ENCODE measurements at regions not wholly inside any gene's neighbourhood (a gene's known extent, or its start where the extent isn't known, plus 50 kb on each side); places are given as distances from the start of the nearest gene placed in this dataset.

GRCh38 chr13:104065328-104065727, 999.1 kb upstream of the SLC10A2 start:
- no peaks in the 10 kb centered on the region for H3K27me3 ChIP-seq (ENCODE audit: control insufficient read depth, insufficient read depth, low read length)
- H3K9me3 ChIP-seq (ENCODE audit: control insufficient read depth, low read length): no peaks in the 10 kb centered on the region
- no peak overlapping the region for H3K9ac ChIP-seq (ENCODE audit: low read length)
- H3K36me3 ChIP-seq (ENCODE audit: control insufficient read depth, insufficient read depth, low read length): no peaks in the 10 kb centered on the region
- H3K4me3 ChIP-seq (ENCODE audit: low read length): no peak overlapping the region
- no peaks in the 10 kb centered on the region for H3K4me1 ChIP-seq (ENCODE audit: control insufficient read depth, insufficient read depth, low read length)

- Histone ChIP-seq H3K9ac (ENCODE audit: low read length) (no peak overlapping the region), H3K9me3 (ENCODE audit: control insufficient read depth, low read length) (no peaks in the 10 kb centered on the region), H3K36me3 (ENCODE audit: control insufficient read depth, insufficient read depth, low read length) (no peaks in the 10 kb centered on the region), H3K4me3 (ENCODE audit: low read length) (no peak overlapping the region), H3K27me3 (ENCODE audit: control insufficient read depth, insufficient read depth, low read length) (no peaks in the 10 kb centered on the region), H3K4me1 (ENCODE audit: control insufficient read depth, insufficient read depth, low read length) (no peaks in the 10 kb centered on the region)
Observed at GRCh38 chr13:104057861-104058260, 991.6 kb upstream of the SLC10A2 start.

- Histone ChIP-seq H3K4me3 (ENCODE audit: low read length) (no peak overlapping the region), H3K4me1 (ENCODE audit: control insufficient read depth, insufficient read depth, low read length) (no peaks in the 10 kb centered on the region), H3K27me3 (ENCODE audit: control insufficient read depth, insufficient read depth, low read length) (no peaks in the 10 kb centered on the region), H3K9me3 (ENCODE audit: control insufficient read depth, low read length) (no peaks in the 10 kb centered on the region), H3K36me3 (ENCODE audit: control insufficient read depth, insufficient read depth, low read length) (no peaks in the 10 kb centered on the region), H3K9ac (ENCODE audit: low read length) (no peak overlapping the region)
Observed at GRCh38 chr13:104045907-104046306, 979.7 kb upstream of the SLC10A2 start.

- Histone ChIP-seq H3K9me3 (ENCODE audit: control insufficient read depth, low read length) (no peaks in the 10 kb centered on the region), H3K9ac (ENCODE audit: low read length) (no peak overlapping the region), H3K4me1 (ENCODE audit: control insufficient read depth, insufficient read depth, low read length) (no peaks in the 10 kb centered on the region), H3K4me3 (ENCODE audit: low read length) (no peak overlapping the region), H3K36me3 (ENCODE audit: control insufficient read depth, insufficient read depth, low read length) (no peaks in the 10 kb centered on the region), H3K27me3 (ENCODE audit: control insufficient read depth, insufficient read depth, low read length) (no peaks in the 10 kb centered on the region)
Observed at GRCh38 chr13:104043184-104043583, 977.0 kb upstream of the SLC10A2 start.

GRCh38 chr13:104034891-104035290, 968.7 kb upstream of the SLC10A2 start:
- Histone ChIP-seq H3K36me3 (ENCODE audit: control insufficient read depth, insufficient read depth, low read length) (no peaks in the 10 kb centered on the region), H3K9ac (ENCODE audit: low read length) (no peak overlapping the region), H3K27me3 (ENCODE audit: control insufficient read depth, insufficient read depth, low read length) (no peaks in the 10 kb centered on the region), H3K4me3 (ENCODE audit: low read length) (no peak overlapping the region), H3K9me3 (ENCODE audit: control insufficient read depth, low read length) (no peaks in the 10 kb centered on the region), H3K4me1 (ENCODE audit: control insufficient read depth, insufficient read depth, low read length) (no peaks in the 10 kb centered on the region)

DNA sequence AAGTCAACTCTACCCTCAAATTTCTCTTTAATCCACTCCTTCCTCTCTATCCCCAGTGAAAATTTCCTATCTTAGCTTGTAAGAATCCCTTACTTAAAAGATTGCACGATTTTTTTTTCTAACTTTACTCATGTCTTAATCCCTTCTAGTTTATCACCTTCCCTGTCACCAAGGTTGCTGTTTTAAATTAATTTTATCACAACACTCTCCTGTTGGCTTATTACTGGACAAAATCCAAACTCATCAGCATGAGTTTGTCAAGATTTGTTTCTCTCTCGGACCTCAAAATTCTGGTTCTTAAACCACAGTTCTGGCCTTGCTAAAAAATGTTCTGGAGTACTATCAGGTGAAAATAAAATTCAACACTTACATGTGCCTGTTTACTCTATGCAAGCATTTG, 959.1 kb upstream of the SLC10A2 start:
- no peaks in the 10 kb centered on the region for H3K36me3 ChIP-seq (ENCODE audit: control insufficient read depth, insufficient read depth, low read length)
- H3K4me1 ChIP-seq (ENCODE audit: control insufficient read depth, insufficient read depth, low read length): no peaks in the 10 kb centered on the region
- H3K9ac ChIP-seq (ENCODE audit: low read length): no peak overlapping the region
- no peak overlapping the region for H3K4me3 ChIP-seq (ENCODE audit: low read length)
- no peaks in the 10 kb centered on the region for H3K9me3 ChIP-seq (ENCODE audit: control insufficient read depth, low read length)
- no peaks in the 10 kb centered on the region for H3K27me3 ChIP-seq (ENCODE audit: control insufficient read depth, insufficient read depth, low read length)

- H3K27me3 ChIP-seq (ENCODE audit: control insufficient read depth, insufficient read depth, low read length): no peaks in the 10 kb centered on the region
- H3K9me3 ChIP-seq (ENCODE audit: control insufficient read depth, low read length): no peaks in the 10 kb centered on the region
- no peak overlapping the region for H3K9ac ChIP-seq (ENCODE audit: low read length)
- no peak overlapping the region for H3K4me3 ChIP-seq (ENCODE audit: low read length)
- no peaks in the 10 kb centered on the region for H3K4me1 ChIP-seq (ENCODE audit: control insufficient read depth, insufficient read depth, low read length)
- H3K36me3 ChIP-seq (ENCODE audit: control insufficient read depth, insufficient read depth, low read length): no peaks in the 10 kb centered on the region
Observed at GRCh38 chr13:104024416-104025170, 958.4 kb upstream of the SLC10A2 start.

DNA sequence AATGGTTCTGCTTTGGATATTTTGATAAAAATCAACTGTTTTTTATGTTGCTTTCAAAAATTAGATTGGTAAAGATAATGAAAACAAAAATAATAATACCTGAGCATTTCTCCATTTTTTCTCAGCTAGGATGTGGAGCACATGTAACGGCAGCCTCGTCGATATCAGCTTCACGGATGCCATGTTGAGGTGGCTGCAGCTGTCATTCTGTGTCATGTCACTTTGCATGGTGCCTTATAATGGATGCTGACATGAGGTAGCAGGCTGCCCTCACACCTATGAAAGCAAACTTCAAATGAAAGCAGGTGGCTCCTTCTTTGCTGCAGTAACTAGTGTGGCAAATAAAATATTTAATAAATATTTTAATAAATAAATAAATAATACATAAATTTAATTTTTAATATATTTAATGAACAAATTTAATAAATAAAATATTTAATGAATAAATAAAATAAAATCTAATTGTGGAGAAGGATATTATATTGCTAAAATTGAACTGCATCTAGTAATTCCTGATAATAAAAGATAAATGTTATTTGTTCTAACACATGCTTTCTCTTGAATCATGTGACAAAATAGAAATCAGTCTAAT, 955.7 kb upstream of the SLC10A2 start:
- H3K9me3 ChIP-seq (ENCODE audit: control insufficient read depth, low read length): no peaks in the 10 kb centered on the region
- H3K4me3 ChIP-seq (ENCODE audit: low read length): no peak overlapping the region
- peaks cover 10% of the 10 kb centered on the region for H3K4me1 ChIP-seq (ENCODE audit: control insufficient read depth, insufficient read depth, low read length)
- no peaks in the 10 kb centered on the region for H3K27me3 ChIP-seq (ENCODE audit: control insufficient read depth, insufficient read depth, low read length)
- no peak overlapping the region for H3K9ac ChIP-seq (ENCODE audit: low read length)
- no peaks in the 10 kb centered on the region for H3K36me3 ChIP-seq (ENCODE audit: control insufficient read depth, insufficient read depth, low read length)

- H3K4me1 ChIP-seq (ENCODE audit: control insufficient read depth, insufficient read depth, low read length): peaks cover 18% of the 10 kb centered on the region
- no peaks in the 10 kb centered on the region for H3K36me3 ChIP-seq (ENCODE audit: control insufficient read depth, insufficient read depth, low read length)
- H3K4me3 ChIP-seq (ENCODE audit: low read length): no peak overlapping the region
- H3K9ac ChIP-seq (ENCODE audit: low read length): no peak overlapping the region
- no peaks in the 10 kb centered on the region for H3K9me3 ChIP-seq (ENCODE audit: control insufficient read depth, low read length)
- no peaks in the 10 kb centered on the region for H3K27me3 ChIP-seq (ENCODE audit: control insufficient read depth, insufficient read depth, low read length)
Observed at GRCh38 chr13:104017317-104017716, 951.1 kb upstream of the SLC10A2 start.

GRCh38 chr13:104015646-104016396, 949.6 kb upstream of the SLC10A2 start:
- H3K36me3 ChIP-seq (ENCODE audit: control insufficient read depth, insufficient read depth, low read length): no peaks in the 10 kb centered on the region
- no peak overlapping the region for H3K9ac ChIP-seq (ENCODE audit: low read length)
- no peak overlapping the region for H3K4me3 ChIP-seq (ENCODE audit: low read length)
- peaks cover 18% of the 10 kb centered on the region for H3K4me1 ChIP-seq (ENCODE audit: control insufficient read depth, insufficient read depth, low read length)
- no peaks in the 10 kb centered on the region for H3K9me3 ChIP-seq (ENCODE audit: control insufficient read depth, low read length)
- no peaks in the 10 kb centered on the region for H3K27me3 ChIP-seq (ENCODE audit: control insufficient read depth, insufficient read depth, low read length)

- H3K9ac ChIP-seq (ENCODE audit: low read length): no peak overlapping the region
- H3K27me3 ChIP-seq (ENCODE audit: control insufficient read depth, insufficient read depth, low read length): no peaks in the 10 kb centered on the region
- peaks cover 18% of the 10 kb centered on the region for H3K4me1 ChIP-seq (ENCODE audit: control insufficient read depth, insufficient read depth, low read length)
- no peaks in the 10 kb centered on the region for H3K9me3 ChIP-seq (ENCODE audit: control insufficient read depth, low read length)
- H3K36me3 ChIP-seq (ENCODE audit: control insufficient read depth, insufficient read depth, low read length): no peaks in the 10 kb centered on the region
- no peak overlapping the region for H3K4me3 ChIP-seq (ENCODE audit: low read length)
Observed at GRCh38 chr13:104014803-104015645, 948.8 kb upstream of the SLC10A2 start.
